ENCODE measurements at regions not wholly inside any gene's neighbourhood (a gene's known extent, or its start where the extent isn't known, plus 50 kb on each side); places are given as distances from the start of the nearest gene placed in this dataset.

DNA sequence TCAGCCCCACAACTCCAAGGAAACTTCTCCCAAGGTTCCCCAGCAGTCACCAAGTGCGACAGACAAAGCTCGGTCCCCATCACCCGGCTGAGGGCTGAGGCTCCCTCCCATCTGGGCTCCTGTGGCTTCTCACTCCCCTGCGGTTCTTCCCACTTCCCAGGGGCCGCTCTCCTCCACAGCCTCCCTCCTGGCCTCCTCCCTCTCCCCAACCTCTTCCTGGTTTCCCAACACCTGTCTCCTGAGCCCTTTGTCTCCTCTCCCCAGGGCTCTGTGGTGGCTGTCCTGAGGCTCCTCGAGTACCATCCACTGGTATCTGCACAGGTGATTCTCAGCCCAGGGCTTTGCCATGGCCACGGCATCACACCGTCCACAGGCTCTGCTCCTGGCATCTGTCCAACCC lies 113.2 kb upstream of the NSMCE3 start:
- no peak for TF ChIP-seq KLF8 (tag by site-specific recombination; IDR thresholded peaks at IDR 0.05)
- TF ChIP-seq, protein P1, sequence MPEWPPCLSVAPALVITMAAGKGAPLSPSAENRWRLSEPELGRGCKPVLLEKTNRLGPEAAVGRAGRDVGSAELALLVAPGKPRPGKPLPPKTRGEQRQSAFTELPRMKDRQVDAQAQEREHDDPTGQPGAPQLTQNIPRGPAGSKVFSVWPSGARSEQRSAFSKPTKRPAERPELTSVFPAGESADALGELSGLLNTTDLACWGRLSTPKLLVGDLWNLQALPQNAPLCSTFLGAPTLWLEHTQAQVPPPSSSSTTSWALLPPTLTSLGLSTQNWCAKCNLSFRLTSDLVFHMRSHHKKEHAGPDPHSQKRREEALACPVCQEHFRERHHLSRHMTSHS (tag by site-specific recombination; IDR thresholded peaks at IDR 0.05), result no peak
